VCaP (cell line): ENCODE measurements at regions not wholly inside any gene's neighbourhood (a gene's known extent, or its start where the extent isn't known, plus 50 kb on each side); places are given as distances from the start of the nearest gene placed in this dataset.

Experiments used
- H3K27ac ChIP-seq: fragments of 450-650 bp; 2 replicates; pipeline ENCODE4 v1.5.1; 2017
- TF ChIP-seq, protein P1 (sequence below): fragments of 450-650 bp; conservative IDR thresholded peaks from 2 replicates; pipeline ENCODE4 v1.5.1; 2017; ENCODE audit warnings: mild to moderate bottlenecking, moderate library complexity

DNA sequence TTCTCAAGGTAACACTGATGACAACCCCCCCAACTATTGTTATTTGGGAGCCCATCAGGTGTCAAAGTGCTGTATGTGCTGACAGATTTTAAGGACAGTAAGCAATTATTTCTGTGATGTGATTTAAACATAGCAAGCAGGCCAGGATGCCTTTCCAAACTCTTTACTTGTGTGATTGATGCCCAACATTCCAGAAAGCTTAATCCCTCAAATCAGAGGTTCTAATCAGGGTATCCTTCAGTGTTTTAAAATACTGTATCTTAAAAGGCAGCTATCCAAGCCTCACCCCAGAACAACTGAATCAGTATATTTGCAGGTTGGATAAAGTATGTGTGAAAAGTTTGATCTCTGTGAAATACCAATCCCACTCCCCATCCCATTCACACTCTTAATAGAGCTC, 119.7 kb downstream of the GASK1B start:
- TF ChIP-seq, protein P1, sequence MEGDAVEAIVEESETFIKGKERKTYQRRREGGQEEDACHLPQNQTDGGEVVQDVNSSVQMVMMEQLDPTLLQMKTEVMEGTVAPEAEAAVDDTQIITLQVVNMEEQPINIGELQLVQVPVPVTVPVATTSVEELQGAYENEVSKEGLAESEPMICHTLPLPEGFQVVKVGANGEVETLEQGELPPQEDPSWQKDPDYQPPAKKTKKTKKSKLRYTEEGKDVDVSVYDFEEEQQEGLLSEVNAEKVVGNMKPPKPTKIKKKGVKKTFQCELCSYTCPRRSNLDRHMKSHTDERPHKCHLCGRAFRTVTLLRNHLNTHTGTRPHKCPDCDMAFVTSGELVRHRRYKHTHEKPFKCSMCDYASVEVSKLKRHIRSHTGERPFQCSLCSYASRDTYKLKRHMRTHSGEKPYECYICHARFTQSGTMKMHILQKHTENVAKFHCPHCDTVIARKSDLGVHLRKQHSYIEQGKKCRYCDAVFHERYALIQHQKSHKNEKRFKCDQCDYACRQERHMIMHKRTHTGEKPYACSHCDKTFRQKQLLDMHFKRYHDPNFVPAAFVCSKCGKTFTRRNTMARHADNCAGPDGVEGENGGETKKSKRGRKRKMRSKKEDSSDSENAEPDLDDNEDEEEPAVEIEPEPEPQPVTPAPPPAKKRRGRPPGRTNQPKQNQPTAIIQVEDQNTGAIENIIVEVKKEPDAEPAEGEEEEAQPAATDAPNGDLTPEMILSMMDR, result no peak
- H3K27ac ChIP-seq, result no peak overlapping the region

DNA sequence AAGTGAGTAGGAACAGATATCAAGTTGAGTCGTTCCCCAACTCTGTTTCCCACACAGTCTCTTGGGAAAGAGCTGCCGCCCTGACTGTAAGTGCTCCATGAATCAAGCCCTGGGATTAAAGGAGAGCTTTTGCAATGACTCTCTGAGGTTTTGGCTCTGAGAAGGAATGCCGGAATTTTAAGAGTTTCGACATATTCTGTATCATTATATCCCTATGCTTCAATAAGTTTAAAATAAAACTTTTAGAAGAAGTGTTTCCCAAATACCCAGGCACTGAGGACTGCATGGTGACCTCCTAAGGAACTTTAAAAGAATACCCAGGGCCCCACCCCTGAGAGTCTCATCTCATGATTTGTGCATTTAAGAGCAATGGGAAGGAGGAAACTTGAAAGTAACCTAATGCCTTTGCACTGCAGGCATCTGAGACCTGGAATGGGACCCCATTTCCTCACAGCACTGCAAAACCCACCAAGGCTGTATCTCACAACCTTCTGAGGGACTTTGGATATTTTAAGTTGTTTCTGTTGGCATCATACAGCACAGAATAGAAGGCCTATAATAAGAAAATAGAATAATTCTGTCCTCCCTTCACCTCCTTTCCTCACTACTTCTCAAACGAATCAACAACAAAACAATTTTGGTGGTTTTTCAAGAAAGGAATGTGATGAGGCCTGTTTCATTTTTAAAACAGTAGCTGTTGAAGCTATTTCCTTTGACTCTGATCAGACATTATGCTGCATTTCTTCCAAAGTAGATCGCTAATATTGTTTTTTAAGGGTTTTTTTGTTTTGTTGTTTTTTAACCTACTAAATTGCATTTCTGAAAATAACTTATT, 121.2 kb downstream of the GASK1B start:
- TF ChIP-seq, protein P1, result no peak
- H3K27ac ChIP-seq, result no peak overlapping the region

DNA sequence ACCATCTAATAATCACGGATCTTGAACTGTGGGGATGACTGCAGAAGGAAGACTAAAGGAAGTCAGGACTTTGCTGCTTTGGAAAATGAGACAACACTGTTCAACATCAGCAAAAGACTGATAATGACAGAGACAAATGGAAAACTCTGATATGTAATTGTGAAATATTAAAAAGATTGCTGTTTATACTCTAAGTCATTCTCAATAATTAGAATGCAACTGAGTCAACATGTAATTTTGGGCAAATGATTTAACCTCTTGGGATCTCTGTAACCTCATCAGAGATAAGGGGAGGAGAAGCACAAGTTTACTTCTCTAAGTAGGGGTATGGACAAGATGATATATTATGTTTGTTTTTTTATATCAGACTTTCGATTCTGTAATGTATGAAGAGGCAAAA, 121.9 kb downstream of the GASK1B start:
- TF ChIP-seq, protein P1, result no peak
- no peak overlapping the region for H3K27ac ChIP-seq

DNA sequence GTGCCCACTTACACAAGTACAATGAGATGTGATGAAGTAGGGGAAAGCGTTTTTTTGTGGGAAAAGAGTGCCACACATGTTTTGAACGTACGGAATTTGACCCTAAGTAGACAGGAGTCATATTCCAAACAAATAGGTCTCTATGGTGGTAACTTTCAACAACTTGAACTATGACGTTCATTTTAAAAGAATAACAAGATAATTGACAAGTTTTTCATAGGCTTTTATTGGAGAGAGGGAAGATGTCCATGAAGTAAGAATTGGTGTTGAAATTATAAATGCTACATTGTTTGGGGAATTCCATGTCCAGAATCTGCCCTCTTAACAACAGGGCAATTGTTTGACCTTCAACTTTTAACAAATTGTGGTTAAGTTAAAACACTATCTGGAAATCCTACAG, 126.5 kb downstream of the GASK1B start:
- H3K27ac ChIP-seq, result no peak overlapping the region

DNA sequence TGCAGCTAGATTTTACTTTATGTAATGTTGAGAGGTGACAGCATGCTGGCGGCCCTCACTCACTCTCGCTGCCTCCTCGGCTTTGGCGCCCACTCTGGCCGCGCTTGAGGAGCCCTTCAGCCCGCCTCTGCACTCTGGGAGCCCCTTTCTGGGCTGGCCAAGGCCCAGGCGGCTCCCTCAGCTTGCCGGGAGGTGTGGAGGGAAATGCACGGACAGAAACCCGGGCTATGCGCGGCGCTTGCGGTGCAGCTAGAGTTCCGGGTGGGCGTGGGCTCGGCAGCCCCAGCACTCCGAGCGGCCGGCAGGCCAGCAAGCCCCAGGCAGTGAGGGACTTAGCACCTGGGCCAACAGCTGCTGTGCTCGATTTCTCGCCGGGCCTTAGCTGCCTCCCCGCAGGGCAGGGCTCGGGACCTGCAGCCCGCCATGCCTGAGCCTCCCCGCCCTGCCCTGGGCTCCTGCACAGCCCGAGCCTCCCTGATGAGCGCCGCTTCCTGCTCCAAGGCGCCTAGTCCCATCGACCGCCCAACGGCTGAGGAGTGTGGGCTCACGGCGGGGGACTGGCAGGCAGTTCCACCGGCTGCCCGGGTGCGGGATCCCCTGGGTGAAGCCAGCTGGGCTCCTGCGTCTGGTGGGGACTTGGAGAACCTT, 128.7 kb downstream of the GASK1B start:
- TF ChIP-seq, protein P1, result no peak
- no peak overlapping the region for H3K27ac ChIP-seq

More for the DNA sequence above, 126.5 kb downstream of the GASK1B start:
- TF ChIP-seq, protein P1, result no peak

DNA sequence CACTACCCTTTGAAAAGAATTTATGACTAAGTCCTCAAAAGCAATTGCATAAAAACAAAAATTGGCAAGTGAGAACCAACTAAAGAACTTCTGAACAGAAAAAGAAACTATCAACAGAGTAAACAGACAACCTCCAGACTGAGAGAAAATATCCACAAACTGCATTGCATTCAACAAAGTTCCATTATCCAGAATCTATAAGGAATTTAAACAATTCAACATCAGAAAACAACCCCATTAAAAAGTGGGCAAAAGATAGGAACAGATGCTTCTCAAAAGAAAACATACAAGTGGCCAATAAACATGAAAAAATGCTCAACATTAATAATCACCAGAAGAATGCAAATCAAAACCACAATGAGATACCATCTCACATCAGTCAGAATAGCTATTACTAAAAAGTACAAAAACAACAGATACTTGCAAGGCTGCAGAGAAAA, 130.2 kb downstream of the GASK1B start:
- TF ChIP-seq, protein P1, result no peak
- no peak overlapping the region for H3K27ac ChIP-seq

DNA sequence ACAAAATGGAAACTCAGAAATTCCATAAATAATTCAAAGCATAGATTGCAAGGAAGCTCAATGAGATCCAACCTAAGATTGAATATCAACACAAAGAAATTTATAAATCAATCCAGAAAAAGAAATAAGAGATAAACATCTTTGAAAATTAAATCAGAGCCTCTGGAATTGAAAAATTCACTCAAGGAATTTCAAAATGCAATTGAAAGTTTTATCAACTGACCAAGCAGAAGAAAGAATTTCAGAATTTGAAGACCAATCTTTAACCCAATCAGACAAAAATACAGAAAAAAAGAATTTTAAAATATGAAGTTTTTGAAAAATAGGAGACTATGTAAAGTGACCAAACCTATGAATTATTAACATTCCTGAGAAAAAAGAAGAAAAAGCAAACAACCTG, 134.1 kb downstream of the GASK1B start:
- H3K27ac ChIP-seq, result no peak overlapping the region
- TF ChIP-seq, protein P1, result no peak
